HCT116 (cell line): ENCODE measurements at regions not wholly inside any gene's neighbourhood (a gene's known extent, or its start where the extent isn't known, plus 50 kb on each side); places are given as distances from the start of the nearest gene placed in this dataset.

ENCODE experiments used
- ATAC-seq: fragments of 200-7000 bp; cut with Tn5 transposase; 2 replicates; pipeline ENCODE4 v1.9.1; 2020; ENCODE audit warnings: mild to moderate bottlenecking, moderate library complexity
- BruUV-seq: library from RNA; stranded (reverse); fragments of 400-500 nt; replicated peaks from 2 replicates; lab custom pipeline; 2021; lab: Mats Ljungman, UMichigan
- CTCF ChIA-PET: fragments of 300-600 bp; sonication (Branson Sonifier 250); formaldehyde crosslinking; loops from one replicate; lab custom pipeline; 2021; ENCODE audit warnings: antibody characterized with exemption; lab: Charles Lee
- POLR2A ChIA-PET: fragments of 300-600, 350-600 bp; sonication (Branson Sonifier 250); formaldehyde crosslinking; loops from one replicate; lab custom pipeline; 2021; ENCODE audit warnings: antibody characterized with exemption; lab: Charles Lee
- RAD21 ChIA-PET, 2 experiments: fragments of 300-600 bp; sonication (Branson Sonifier 250); formaldehyde crosslinking; loops; one replicate each; lab custom pipeline; 2023; ENCODE audit warnings: low total read pairs in 2 of 2; ENCODE audit not compliant: uncharacterized antibody in 2 of 2, unreplicated experiment in 2 of 2, low non-redundant PET in 1 of 2; lab: Charles Lee
- DNase-seq: peaks from one replicate; pipeline ENCODE4 v3.0.0-alpha.2; 2010; ENCODE audit warnings: low read depth, low spot score
- H2AFZ ChIP-seq: fragments of 200-600 bp; shearing (Covaris generic), sonication (generic); 2 replicates; pipeline ENCODE4 v1.6.1; 2017; ENCODE audit warnings: low read depth, mixed run types, mixed read lengths, antibody characterized with exemption, low read length; ENCODE audit not compliant: poor library complexity, severe bottlenecking
- H3K27ac ChIP-seq: 2 replicates; pipeline ENCODE4 v1.5.1; 2012; ENCODE audit warnings: low read depth, low read length
- H3K27me3 ChIP-seq: fragments of 200-600 bp; sonication (generic); 2 replicates; pipeline ENCODE4 v1.6.1; 2016; ENCODE audit warnings: mixed run types, low read length, mixed read lengths; ENCODE audit not compliant: insufficient read depth
- H3K36me3 ChIP-seq, 2 experiments: fragments of 200-500 bp in 1 of 2; fragments of 200-600 bp in 1 of 2; sonication (Bioruptor generic) in 1 of 2; sonication (generic) in 1 of 2; 2 replicates each; pipeline versions ENCODE4 v1.5.1 to v1.6.1; 2014 to 2016; ENCODE audit warnings: low read length in 2 of 2, inconsistent platforms in 1 of 2, mixed read lengths in 1 of 2, mixed run types in 1 of 2; ENCODE audit not compliant: insufficient read depth in 2 of 2, control insufficient read depth in 1 of 2
- H3K4me1 ChIP-seq, 2 experiments: fragments of 200-600 bp in 1 of 2; sonication (generic) in 1 of 2; 2 replicates each; pipeline versions ENCODE4 v1.5.1 to v1.6.1; 2012 to 2017; ENCODE audit warnings: low read length in 2 of 2, inconsistent platforms in 1 of 2, mild to moderate bottlenecking in 1 of 2, mixed read lengths in 1 of 2, mixed run types in 1 of 2, moderate library complexity in 1 of 2; ENCODE audit not compliant: insufficient read depth in 2 of 2, control insufficient read depth in 1 of 2
- H3K4me2 ChIP-seq: fragments of 200-600 bp; sonication (generic); 2 replicates; pipeline ENCODE4 v1.6.1; 2017; ENCODE audit warnings: mixed run types, low read length, mixed read lengths
- H3K4me3 ChIP-seq, 2 experiments: fragments of 200-600 bp in 1 of 2; sonication (generic) in 1 of 2; replicated peaks in 1 of 2; 2 replicates each; pipeline ENCODE4 v1.5.1; 2011 to 2016; ENCODE audit warnings: low read length in 2 of 2, control low read depth in 1 of 2, low read depth in 1 of 2, mild to moderate bottlenecking in 1 of 2, mixed read lengths in 1 of 2, mixed run types in 1 of 2
- H3K79me2 ChIP-seq: fragments of 200-600 bp; sonication (generic); 2 replicates; pipeline ENCODE4 v1.6.1; 2017; ENCODE audit warnings: mild to moderate bottlenecking, mixed run types, low read length, moderate library complexity, mixed read lengths; ENCODE audit not compliant: insufficient read depth
- H3K9ac ChIP-seq: fragments of 200-600 bp; sonication (generic); 2 replicates; pipeline ENCODE4 v1.6.1; 2016; ENCODE audit warnings: low read length, mixed read lengths
- H3K9me2 ChIP-seq: fragments of 200-600 bp; sonication (generic), shearing (Covaris generic); 2 replicates; pipeline ENCODE4 v1.6.1; 2017; ENCODE audit warnings: mixed run types, mild to moderate bottlenecking, moderate library complexity; ENCODE audit not compliant: insufficient read depth
- H3K9me3 ChIP-seq, 2 experiments: fragments of 200-500 bp in 1 of 2; fragments of 200-600 bp in 1 of 2; sonication (Bioruptor generic) in 1 of 2; sonication (generic) in 1 of 2; 2 replicates each; pipeline ENCODE4 v1.6.1; 2014 to 2017; ENCODE audit warnings: low read length in 2 of 2, mixed read lengths in 2 of 2, inconsistent platforms in 1 of 2, low read depth in 1 of 2, mild to moderate bottlenecking in 1 of 2, mixed run types in 1 of 2, moderate library complexity in 1 of 2; ENCODE audit not compliant: control insufficient read depth in 1 of 2, insufficient read depth in 1 of 2
- H4K20me1 ChIP-seq: fragments of 200-600 bp; sonication (generic), shearing (Covaris generic); 2 replicates; pipeline ENCODE4 v1.6.1; 2017; ENCODE audit warnings: mixed run types, mild to moderate bottlenecking, moderate library complexity; ENCODE audit not compliant: insufficient read depth
- CBX3 ChIP-seq: IDR thresholded peaks from 2 replicates; pipeline ENCODE4 v1.6.1; 2012; ENCODE audit warnings: low read depth
- CEBPB ChIP-seq: IDR thresholded peaks from 2 replicates; pipeline ENCODE4 v1.6.1; 2012; ENCODE audit warnings: low read depth
- ELF1 ChIP-seq: IDR thresholded peaks from 2 replicates; pipeline ENCODE4 v1.6.1; 2012; ENCODE audit warnings: low read depth, borderline replicate concordance
- FOSL1 ChIP-seq: IDR thresholded peaks from 2 replicates; pipeline ENCODE4 v1.6.1; 2012; ENCODE audit warnings: low read depth
- RAD21 ChIP-seq: IDR thresholded peaks from 2 replicates; pipeline ENCODE4 v1.6.1; 2012; ENCODE audit warnings: low read depth, mild to moderate bottlenecking
- SP1 ChIP-seq: IDR thresholded peaks from 2 replicates; pipeline ENCODE4 v1.6.1; 2012; ENCODE audit warnings: low read depth
- SRF ChIP-seq: IDR thresholded peaks from 2 replicates; pipeline ENCODE4 v1.6.1; 2012; ENCODE audit warnings: low read depth
- TCF7L2 ChIP-seq: IDR thresholded peaks from 2 replicates; pipeline ENCODE4 v1.7.0; 2011; ENCODE audit warnings: borderline replicate concordance, inconsistent platforms; ENCODE audit not compliant: insufficient read depth, insufficient read length; ENCODE audit errors: extremely low read depth
- intact Hi-C: fragments of 100-400 bp; cut with micrococcal nuclease; formaldehyde crosslinking; loops from 2 replicates; pipeline ENCODE4 v1.10.0; 2022
- TF ChIP-seq, protein P1 (sequence below): IDR thresholded peaks from 2 replicates; pipeline ENCODE4 v1.6.1; 2012
- TF ChIP-seq, protein P2 (sequence below), 3 experiments: fragments of 200-600 bp in 1 of 3; sonication (generic) in 1 of 3; IDR thresholded peaks in 2 of 3; conservative IDR thresholded peaks in 1 of 3; 2 replicates each; pipeline ENCODE4 v1.5.1; 2012 to 2017; ENCODE audit warnings: low read depth in 2 of 3, low read length in 2 of 3, antibody characterized with exemption in 1 of 3, borderline replicate concordance in 1 of 3, control low read depth in 1 of 3, mild to moderate bottlenecking in 1 of 3, mixed read lengths in 1 of 3, mixed run types in 1 of 3, moderate library complexity in 1 of 3; ENCODE audit not compliant: insufficient read depth in 1 of 3

DNA sequence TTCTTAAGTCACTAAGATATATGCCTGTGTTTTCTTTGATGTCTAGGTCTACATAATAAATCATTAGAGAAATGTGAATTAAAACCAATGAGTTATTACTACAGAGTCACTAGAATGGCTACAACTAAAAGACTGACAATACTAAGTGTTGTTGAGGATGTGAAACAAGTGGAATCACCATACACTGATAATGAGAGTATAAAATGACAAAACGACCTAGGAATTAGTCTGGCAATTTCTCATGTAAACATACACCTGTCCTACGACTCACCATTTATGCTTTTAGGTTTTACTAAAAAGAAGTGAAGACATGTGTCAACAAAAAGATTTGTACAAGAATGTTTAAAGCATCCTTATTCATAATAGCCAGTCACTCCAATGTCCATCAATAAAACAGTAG is 75.2 kb upstream of the SATB1 start:
- ChIA-PET POLR2A (no interaction called here), RAD21 (no interaction called here), CTCF (no interaction called here)
- no peak overlapping the region for H3K27ac ChIP-seq
- no TSS peak for BruUV-seq
- ATAC-seq: no peak
- H2AFZ ChIP-seq: no peak overlapping the region
- no peaks in the 10 kb centered on the region for H3K9me2 ChIP-seq
- DNase-seq: no peak
- intact Hi-C loops: no loop called here
- no peaks in the 10 kb centered on the region for H3K4me1 ChIP-seq
- no peak overlapping the region for H3K9ac ChIP-seq
- no peaks in the 10 kb centered on the region for H3K79me2 ChIP-seq
- peaks cover 3% of the 10 kb centered on the region; the same call in 1 of the 2 replicates for H3K27me3 ChIP-seq
- no peak overlapping the region for H3K4me2 ChIP-seq
- H4K20me1 ChIP-seq: no peaks in the 10 kb centered on the region
- no peak overlapping the region for H3K4me3 ChIP-seq
- no peaks in the 10 kb centered on the region for H3K9me3 ChIP-seq
- no peaks in the 10 kb centered on the region for H3K36me3 ChIP-seq
- TF ChIP-seq SP1 (no peak), TCF7L2 (no peak)
- TF ChIP-seq, all 23 proteins: peak for 0

DNA sequence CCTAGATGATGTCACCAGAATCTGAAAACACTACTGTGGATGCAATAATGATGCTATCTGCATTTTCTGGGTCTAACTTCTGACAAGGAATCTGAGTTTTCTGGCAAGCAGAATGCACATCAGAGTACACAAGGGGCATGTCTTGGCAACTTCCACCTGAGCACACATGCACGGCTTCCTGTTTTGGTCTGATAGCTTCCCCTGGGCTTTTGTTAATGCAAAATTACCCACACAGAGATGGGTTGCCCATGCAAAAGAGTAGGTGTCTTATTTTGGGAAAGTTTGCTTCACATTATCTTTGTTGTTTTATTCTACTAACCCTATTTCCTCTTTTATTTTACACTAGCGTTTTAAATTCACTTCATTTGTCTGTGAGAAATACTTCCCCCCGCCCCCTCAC is 74.2 kb upstream of the SATB1 start:
- intact Hi-C loops: no loop called here
- RAD21 ChIA-PET: no interaction called here

DNA sequence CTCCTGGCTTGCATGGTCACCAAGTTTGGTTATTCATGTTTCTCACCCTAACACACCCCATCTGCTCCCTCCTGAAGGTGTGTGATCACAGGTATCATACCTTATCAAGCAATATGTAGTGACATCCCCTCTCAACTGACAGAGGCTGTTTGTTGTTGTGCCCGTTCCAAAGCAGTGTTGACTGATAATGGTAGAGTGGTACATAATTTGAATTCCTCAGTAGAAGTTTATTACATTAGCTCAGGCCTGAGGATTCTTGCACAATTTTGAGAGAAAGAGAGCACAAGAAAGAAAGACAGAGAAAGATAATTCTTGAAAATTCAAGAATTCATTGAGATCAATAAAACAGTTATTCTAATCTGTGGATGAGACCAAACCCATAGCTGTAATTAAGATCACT is 69.1 kb upstream of the SATB1 start:
- Histone ChIP-seq H3K9me2 (no peaks in the 10 kb centered on the region), H2AFZ (no peak overlapping the region), H3K4me1 (no peaks in the 10 kb centered on the region), H3K79me2 (no peaks in the 10 kb centered on the region), H3K9ac (no peak overlapping the region), H4K20me1 (no peaks in the 10 kb centered on the region), H3K9me3 (no peaks in the 10 kb centered on the region), H3K4me3 (no peak overlapping the region), H3K27me3 (peaks cover 5% of the 10 kb centered on the region; the same call in 1 of the 2 replicates), H3K27ac (no peak overlapping the region), H3K4me2 (no peak overlapping the region), H3K36me3 (no peaks in the 10 kb centered on the region)
- ATAC-seq: no peak
- ChIA-PET CTCF (no interaction called here), POLR2A (no interaction called here), RAD21 (no interaction called here)
- intact Hi-C loops: no loop called here
- DNase-seq: no peak
- no TSS peak for BruUV-seq
- no peak for TF ChIP-seq CEBPB
- TF ChIP-seq CBX3: no peak
- TF ChIP-seq, protein P1, sequence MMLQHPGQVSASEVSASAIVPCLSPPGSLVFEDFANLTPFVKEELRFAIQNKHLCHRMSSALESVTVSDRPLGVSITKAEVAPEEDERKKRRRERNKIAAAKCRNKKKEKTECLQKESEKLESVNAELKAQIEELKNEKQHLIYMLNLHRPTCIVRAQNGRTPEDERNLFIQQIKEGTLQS: no peak
- TF ChIP-seq RAD21: no peak
- TF ChIP-seq SRF: no peak
- TF ChIP-seq FOSL1: no peak
- TF ChIP-seq, protein P2, sequence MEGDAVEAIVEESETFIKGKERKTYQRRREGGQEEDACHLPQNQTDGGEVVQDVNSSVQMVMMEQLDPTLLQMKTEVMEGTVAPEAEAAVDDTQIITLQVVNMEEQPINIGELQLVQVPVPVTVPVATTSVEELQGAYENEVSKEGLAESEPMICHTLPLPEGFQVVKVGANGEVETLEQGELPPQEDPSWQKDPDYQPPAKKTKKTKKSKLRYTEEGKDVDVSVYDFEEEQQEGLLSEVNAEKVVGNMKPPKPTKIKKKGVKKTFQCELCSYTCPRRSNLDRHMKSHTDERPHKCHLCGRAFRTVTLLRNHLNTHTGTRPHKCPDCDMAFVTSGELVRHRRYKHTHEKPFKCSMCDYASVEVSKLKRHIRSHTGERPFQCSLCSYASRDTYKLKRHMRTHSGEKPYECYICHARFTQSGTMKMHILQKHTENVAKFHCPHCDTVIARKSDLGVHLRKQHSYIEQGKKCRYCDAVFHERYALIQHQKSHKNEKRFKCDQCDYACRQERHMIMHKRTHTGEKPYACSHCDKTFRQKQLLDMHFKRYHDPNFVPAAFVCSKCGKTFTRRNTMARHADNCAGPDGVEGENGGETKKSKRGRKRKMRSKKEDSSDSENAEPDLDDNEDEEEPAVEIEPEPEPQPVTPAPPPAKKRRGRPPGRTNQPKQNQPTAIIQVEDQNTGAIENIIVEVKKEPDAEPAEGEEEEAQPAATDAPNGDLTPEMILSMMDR (IDR thresholded peaks at IDR 0.05 in 2 of 3, conservative IDR thresholded peaks at IDR 0.05 in 1 of 3; ENCODE audit: borderline replicate concordance in 1 of 3, insufficient read depth in 1 of 3, low read depth in 2 of 3, low read length in 2 of 3): no peak
- no peak for TF ChIP-seq ELF1
- no peak for TF ChIP-seq TCF7L2

More for the DNA sequence above, 74.2 kb upstream of the SATB1 start:
- Histone ChIP-seq H2AFZ (no peak overlapping the region), H3K9me3 (no peaks in the 10 kb centered on the region), H3K27me3 (peaks cover 3% of the 10 kb centered on the region; the same call in 1 of the 2 replicates), H3K9ac (no peak overlapping the region), H3K4me2 (no peak overlapping the region), H3K4me3 (no peak overlapping the region), H3K4me1 (no peaks in the 10 kb centered on the region), H3K9me2 (no peaks in the 10 kb centered on the region), H3K27ac (no peak overlapping the region), H4K20me1 (no peaks in the 10 kb centered on the region), H3K36me3 (no peaks in the 10 kb centered on the region), H3K79me2 (no peaks in the 10 kb centered on the region)
- BruUV-seq: no TSS peak
- ChIA-PET CTCF (no interaction called here), POLR2A (no interaction called here)
- TF ChIP-seq SRF: no peak
- ATAC-seq: no peak
- DNase-seq: no peak
